GM18861 (cell line): ENCODE measurements at regions not wholly inside any gene's neighbourhood (a gene's known extent, or its start where the extent isn't known, plus 50 kb on each side); places are given as distances from the start of the nearest gene placed in this dataset.
A peak's percentile ranks its signal among the peaks of the same experiment; 100 is the strongest.

Source experiments
- ATAC-seq: cut with Tn5 transposase; IDR thresholded peaks from one replicate; pipeline ENCODE4 v1.9.1; 2021; ENCODE audit not compliant: unreplicated experiment

- peak; percentile 59 for ATAC-seq
Observed at GRCh38 chr2:12270876-12271588, 445.7 kb upstream of the TRIB2 start.

DNA sequence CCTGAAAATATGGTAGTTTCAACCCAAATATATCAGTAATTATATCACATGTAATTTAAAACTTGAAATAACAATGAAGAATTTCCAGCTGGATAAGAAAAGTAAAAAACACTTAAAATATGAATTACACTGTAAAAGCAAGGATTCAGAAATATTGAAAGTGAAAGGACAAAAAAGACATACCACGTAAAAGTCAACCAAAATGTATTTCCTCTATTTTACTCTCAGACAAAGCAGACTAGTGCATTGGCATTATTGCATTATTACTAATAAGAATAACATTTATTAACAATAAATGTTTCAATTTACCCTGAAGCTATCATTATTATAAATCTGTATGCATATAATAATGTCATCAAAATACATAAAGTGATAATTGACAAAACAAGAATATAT, 445.1 kb upstream of the TRIB2 start:
- ATAC-seq: peak; percentile 48

DNA sequence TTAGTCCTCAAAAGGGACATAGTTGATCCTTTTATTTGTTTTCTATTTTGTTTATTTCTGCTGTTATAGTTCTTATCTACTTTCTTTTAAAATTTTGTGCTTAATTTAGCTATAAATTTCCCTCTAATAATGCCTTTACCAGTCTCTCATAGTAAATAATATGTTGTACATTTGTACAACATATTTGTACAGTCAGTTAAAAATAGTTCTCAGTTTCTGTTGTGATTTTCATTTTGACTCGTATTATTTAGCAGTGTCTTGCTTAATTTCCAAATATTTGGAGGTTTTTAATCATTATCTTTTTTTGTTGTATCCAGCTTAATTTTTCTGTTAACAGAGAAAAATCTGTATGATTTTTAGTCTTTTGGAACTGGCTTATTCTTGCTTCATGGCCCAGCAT, 443.6 kb upstream of the TRIB2 start:
- ATAC-seq: no peak

DNA sequence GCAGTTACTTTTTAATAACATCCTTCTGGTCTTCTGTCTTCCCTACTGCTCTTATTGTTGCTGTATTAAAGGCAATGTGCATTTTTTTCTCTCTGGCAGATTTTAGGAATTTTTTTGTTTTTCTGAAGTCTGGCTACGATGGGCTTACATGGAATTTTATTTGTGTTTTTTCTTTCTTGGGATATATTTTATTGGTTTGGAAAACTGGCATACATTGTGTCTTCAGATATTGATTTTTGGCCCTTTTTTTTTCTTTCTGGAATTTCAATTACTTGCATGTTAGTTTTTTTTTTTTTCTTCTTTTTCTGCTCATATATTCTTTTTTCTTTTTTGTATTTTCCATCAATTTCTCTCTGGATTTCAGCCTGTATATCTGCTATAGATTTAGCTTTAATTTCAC, 442.1 kb upstream of the TRIB2 start:
- ATAC-seq: no peak

- ATAC-seq: no peak
Observed at GRCh38 chr2:12277241-12278034, 439.3 kb upstream of the TRIB2 start.

- ATAC-seq: no peak
Observed at GRCh38 chr2:12278217-12278750, 438.5 kb upstream of the TRIB2 start.

GRCh38 chr2:12282780-12283695, 433.7 kb upstream of the TRIB2 start:
- ATAC-seq: peak; percentile 58

DNA sequence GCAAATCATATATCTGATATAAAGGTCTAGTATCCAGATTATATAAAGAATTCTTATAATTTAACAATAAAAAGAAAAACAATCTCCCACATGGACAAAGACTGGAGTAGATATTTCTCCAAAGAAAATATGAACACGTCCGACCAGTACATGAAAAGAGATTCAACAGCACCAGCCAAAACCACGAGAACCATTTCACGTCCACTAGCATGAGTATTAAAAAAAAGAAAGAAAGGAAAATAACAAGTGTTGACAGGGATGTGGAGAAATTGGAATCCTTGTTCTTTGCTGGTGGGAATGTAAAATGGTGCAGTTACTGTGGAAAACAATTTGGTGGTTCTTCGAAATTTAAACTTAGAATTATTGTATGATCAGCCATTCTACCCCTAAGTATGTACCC, 432.7 kb upstream of the TRIB2 start:
- no peak for ATAC-seq

GRCh38 chr2:12284487-12284886, 432.2 kb upstream of the TRIB2 start:
- no peak for ATAC-seq

GRCh38 chr2:12286347-12286746, 430.4 kb upstream of the TRIB2 start:
- ATAC-seq: no peak

- ATAC-seq: no peak
Observed at GRCh38 chr2:12287220-12287751, 429.4 kb upstream of the TRIB2 start.

DNA sequence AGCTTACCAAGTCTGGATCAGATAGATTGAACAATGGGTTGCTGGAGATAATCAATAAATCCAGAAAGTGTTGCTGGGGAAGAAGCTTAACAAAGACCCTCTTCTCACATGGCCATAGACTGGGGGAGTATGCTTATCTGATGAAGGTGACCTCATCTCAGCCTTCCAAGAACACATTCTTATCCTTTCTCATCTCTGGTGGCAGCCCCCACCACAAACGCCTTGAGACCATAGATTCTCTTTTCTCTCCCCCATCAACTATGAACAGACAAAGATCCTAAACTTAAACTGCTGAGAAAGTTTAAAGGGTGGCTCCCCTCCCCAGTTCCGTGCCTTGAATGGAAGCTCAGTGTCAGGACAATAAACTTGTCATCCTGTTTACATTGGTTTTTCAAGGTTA, 428.7 kb upstream of the TRIB2 start:
- ATAC-seq: no peak

- no peak for ATAC-seq
Observed at GRCh38 chr2:12289120-12289802, 427.5 kb upstream of the TRIB2 start.

- ATAC-seq: no peak
Observed at GRCh38 chr2:12291303-12291702, 425.4 kb upstream of the TRIB2 start.

GRCh38 chr2:12293874-12294273, 422.9 kb upstream of the TRIB2 start:
- peak; percentile 94 for ATAC-seq

DNA sequence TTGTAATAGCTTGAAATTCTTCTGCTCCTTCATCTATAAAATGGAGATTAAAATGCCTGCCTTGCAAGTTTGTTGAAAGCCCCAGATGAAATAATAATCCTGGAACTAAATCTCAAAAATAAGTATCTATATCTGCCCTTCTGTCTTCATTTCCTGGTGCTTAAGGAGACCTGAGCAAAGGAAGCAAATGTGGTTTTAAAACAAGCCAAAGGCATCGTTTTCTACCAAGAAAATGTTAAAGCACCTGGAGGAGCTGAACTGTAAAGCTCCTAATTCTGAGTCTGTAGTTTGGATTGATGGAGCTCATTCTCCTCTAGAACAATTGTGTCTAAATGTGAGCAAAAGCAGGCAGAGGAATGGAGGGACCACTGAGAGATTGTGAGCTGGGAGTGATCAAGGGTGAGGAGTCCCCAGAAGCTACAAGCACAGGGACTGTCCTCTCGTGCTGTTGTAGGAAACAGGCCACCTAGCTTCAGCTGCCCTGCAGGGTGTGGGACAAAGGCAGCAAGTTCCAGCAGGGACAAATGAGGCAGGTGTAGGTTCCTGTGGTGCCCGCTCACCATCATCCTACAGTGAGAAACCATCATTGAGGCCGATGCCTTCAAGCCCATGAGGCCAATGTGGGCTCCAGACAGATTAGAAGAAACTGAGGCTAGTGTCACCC, 420.7 kb upstream of the TRIB2 start:
- ATAC-seq: no peak

DNA sequence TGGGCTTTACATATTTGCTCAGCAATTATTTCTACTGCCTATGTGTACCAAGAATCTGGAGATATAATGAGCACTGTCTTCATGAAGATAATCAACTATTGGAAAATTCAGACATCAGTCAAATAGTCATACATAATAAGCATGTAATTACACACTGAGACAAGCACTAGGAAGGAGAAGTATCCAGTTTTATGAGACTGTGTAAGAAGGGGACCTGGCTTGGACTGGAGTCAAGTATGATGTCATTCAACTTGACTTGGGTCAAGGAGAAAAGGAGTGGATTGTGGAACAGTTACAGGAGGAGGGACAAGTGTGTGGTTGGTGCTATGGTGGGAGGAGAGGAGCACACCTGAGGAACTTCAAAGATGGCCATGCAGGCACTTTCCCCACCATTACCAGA, 419.8 kb upstream of the TRIB2 start:
- ATAC-seq: no peak

GRCh38 chr2:12298352-12298751, 418.4 kb upstream of the TRIB2 start:
- ATAC-seq: no peak

GRCh38 chr2:12299431-12299830, 417.3 kb upstream of the TRIB2 start:
- no peak for ATAC-seq
